ENCODE measurements at regions not wholly inside any gene's neighbourhood (a gene's known extent, or its start where the extent isn't known, plus 50 kb on each side); places are given as distances from the start of the nearest gene placed in this dataset.

- DNase-seq (ENCODE audit: low read depth) = no peak
- no peak for TF ChIP-seq CTCF (IDR thresholded peaks at IDR 0.05; ENCODE audit: control insufficient read depth, insufficient read depth, low read depth, low read length, missing control alignments)
- H3K4me3 ChIP-seq (ENCODE audit: control insufficient read depth, low read depth, low read length) = no peak overlapping the region
Measured at GRCh38 chr6:169980826-169981450, 229.5 kb downstream of the ERMARD start.

GRCh38 chr6:169979873-169980432 lies 228.5 kb downstream of the ERMARD start:
- no peak overlapping the region for H3K4me3 ChIP-seq (ENCODE audit: control insufficient read depth, low read depth, low read length)
- TF ChIP-seq CTCF (IDR thresholded peaks at IDR 0.05; ENCODE audit: control insufficient read depth, insufficient read depth, low read depth, low read length, missing control alignments) = no peak
- DNase-seq (ENCODE audit: low read depth) = no peak

- no peak for DNase-seq (ENCODE audit: low read depth)
- TF ChIP-seq CTCF (IDR thresholded peaks at IDR 0.05; ENCODE audit: control insufficient read depth, insufficient read depth, low read depth, low read length, missing control alignments) = no peak
- H3K4me3 ChIP-seq (ENCODE audit: control insufficient read depth, low read depth, low read length) = no peak overlapping the region
Measured at GRCh38 chr6:169978615-169979161, 227.3 kb downstream of the ERMARD start.

- H3K4me3 ChIP-seq (ENCODE audit: control insufficient read depth, low read depth, low read length) = no peak overlapping the region
- no peak for DNase-seq (ENCODE audit: low read depth)
- no peak for TF ChIP-seq CTCF (IDR thresholded peaks at IDR 0.05; ENCODE audit: control insufficient read depth, insufficient read depth, low read depth, low read length, missing control alignments)
Measured at GRCh38 chr6:169977434-169978265, 226.2 kb downstream of the ERMARD start.

GRCh38 chr6:169976301-169977081 lies 225.1 kb downstream of the ERMARD start:
- H3K4me3 ChIP-seq (ENCODE audit: control insufficient read depth, low read depth, low read length) = no peak overlapping the region

More at GRCh38 chr6:169976301-169977081, 225.1 kb downstream of the ERMARD start:
- DNase-seq (ENCODE audit: low read depth) = no peak
- TF ChIP-seq CTCF (IDR thresholded peaks at IDR 0.05; ENCODE audit: control insufficient read depth, insufficient read depth, low read depth, low read length, missing control alignments) = no peak
